ENCODE measurements at regions not wholly inside any gene's neighbourhood (a gene's known extent, or its start where the extent isn't known, plus 50 kb on each side); places are given as distances from the start of the nearest gene placed in this dataset.

DNA sequence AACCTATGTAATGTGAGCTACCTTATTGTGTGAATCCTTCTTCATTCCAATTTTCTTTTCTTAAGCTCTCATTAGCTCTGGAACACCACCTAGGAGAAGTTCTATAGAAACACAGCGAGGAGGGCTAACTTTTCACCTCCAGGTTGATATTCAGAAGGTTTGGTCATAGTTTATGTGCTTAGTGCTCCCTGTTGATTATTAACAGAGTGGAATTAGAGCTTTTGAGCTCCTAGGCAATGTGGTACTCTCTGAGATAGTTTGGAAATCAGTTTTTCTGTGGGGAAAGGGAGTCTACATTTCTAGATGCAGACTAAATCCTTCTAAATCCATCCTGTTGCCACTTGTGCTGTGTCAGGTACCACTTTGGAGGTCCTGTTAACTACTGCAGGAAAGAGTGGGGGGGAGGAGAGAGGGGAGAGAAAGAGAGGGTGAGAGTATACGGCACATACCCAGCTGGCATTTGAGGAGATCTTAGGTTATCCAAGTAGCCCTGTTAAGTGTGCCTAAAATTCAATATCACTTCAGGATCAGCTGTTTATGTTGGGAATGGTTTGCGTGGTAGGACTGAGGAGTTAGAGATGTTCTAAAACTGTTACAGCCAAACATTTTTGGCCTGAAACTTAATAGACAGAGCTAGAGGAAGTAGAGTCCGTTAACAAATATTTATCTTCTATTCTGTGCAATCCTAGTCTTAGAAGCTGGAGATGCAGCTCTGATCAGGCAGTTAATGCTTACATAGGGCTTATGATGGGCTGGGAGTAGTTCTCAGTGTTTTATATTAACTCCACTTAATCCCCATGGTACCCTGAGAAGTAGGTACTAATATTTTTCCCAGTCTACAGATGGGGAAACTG lies 117.5 kb upstream of the PROK2 start:
- Histone ChIP-seq H3K36me3 (replicated peaks; ENCODE audit: insufficient read depth, low read length) (no peaks in the 10 kb centered on the region), H2AFZ (ENCODE audit: low read length) (no peak overlapping the region), H3K9me3 (replicated peaks; ENCODE audit: insufficient read depth, low read length) (no peaks in the 10 kb centered on the region), H3K4me2 (ENCODE audit: low read depth, low read length) (no peak overlapping the region), H3K9me2 (replicated peaks; ENCODE audit: insufficient read depth, low read length) (no peaks in the 10 kb centered on the region), H3K27me3 (replicated peaks; ENCODE audit: insufficient read depth, low read length) (no peaks in the 10 kb centered on the region), H3F3A (ENCODE audit: insufficient read depth, low read length) (no peaks in the 10 kb centered on the region), H3K79me2 (ENCODE audit: low read length) (no peaks in the 10 kb centered on the region), H3K4me1 (ENCODE audit: low read length) (0 out of 2 replicates have a peak, but pooled peaks cover 7% of the 10 kb centered on the region), H3K27ac (ENCODE audit: low read length) (no peak overlapping the region), H3K9ac (ENCODE audit: low read length) (no peak overlapping the region), H4K20me1 (ENCODE audit: insufficient read depth, low read length) (no peaks in the 10 kb centered on the region), H3K4me3 (ENCODE audit: low read length) (no peak overlapping the region)
- TF ChIP-seq EZH2phosphoT487 (IDR thresholded peaks at IDR 0.05; ENCODE audit: low read length) (no peak), EZH2 (optimal IDR thresholded peaks at IDR 0.05; ENCODE audit: low read depth, low read length) (no peak)
- TF ChIP-seq, protein P1, sequence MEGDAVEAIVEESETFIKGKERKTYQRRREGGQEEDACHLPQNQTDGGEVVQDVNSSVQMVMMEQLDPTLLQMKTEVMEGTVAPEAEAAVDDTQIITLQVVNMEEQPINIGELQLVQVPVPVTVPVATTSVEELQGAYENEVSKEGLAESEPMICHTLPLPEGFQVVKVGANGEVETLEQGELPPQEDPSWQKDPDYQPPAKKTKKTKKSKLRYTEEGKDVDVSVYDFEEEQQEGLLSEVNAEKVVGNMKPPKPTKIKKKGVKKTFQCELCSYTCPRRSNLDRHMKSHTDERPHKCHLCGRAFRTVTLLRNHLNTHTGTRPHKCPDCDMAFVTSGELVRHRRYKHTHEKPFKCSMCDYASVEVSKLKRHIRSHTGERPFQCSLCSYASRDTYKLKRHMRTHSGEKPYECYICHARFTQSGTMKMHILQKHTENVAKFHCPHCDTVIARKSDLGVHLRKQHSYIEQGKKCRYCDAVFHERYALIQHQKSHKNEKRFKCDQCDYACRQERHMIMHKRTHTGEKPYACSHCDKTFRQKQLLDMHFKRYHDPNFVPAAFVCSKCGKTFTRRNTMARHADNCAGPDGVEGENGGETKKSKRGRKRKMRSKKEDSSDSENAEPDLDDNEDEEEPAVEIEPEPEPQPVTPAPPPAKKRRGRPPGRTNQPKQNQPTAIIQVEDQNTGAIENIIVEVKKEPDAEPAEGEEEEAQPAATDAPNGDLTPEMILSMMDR (IDR thresholded peaks at IDR 0.05; ENCODE audit: low read length), result no peak
- no peak for DNase-seq

DNA sequence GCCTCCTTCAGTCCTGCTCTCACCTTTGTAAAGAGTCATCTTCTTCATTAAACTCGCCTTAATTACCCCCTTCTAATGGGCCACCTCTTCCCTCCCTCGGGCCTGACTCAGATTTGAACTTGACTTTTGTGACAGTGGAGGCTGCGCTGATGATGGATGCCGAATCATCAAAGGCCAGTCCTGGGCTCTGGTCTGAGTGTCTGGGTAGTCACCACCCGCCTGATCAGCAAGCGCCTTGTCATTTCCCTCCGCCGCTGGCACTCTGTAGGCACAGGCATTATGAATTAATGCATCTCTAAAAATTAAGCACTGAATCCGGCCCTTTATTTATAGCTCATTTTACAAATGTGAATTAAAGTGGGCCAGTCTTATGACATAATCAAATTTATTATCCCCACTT lies 116.7 kb upstream of the PROK2 start:
- Histone ChIP-seq H3K9ac (ENCODE audit: low read length) (no peak overlapping the region), H3K36me3 (replicated peaks; ENCODE audit: insufficient read depth, low read length) (no peaks in the 10 kb centered on the region), H4K20me1 (ENCODE audit: insufficient read depth, low read length) (no peaks in the 10 kb centered on the region), H3K9me2 (replicated peaks; ENCODE audit: insufficient read depth, low read length) (no peaks in the 10 kb centered on the region), H3K4me2 (ENCODE audit: low read depth, low read length) (no peak overlapping the region), H3K4me3 (ENCODE audit: low read length) (no peak overlapping the region), H3K4me1 (ENCODE audit: low read length) (0 out of 2 replicates have a peak, but pooled peaks cover 7% of the 10 kb centered on the region), H3K27ac (ENCODE audit: low read length) (no peak overlapping the region), H2AFZ (ENCODE audit: low read length) (no peak overlapping the region), H3K9me3 (replicated peaks; ENCODE audit: insufficient read depth, low read length) (no peaks in the 10 kb centered on the region), H3K27me3 (replicated peaks; ENCODE audit: insufficient read depth, low read length) (no peaks in the 10 kb centered on the region), H3F3A (ENCODE audit: insufficient read depth, low read length) (no peaks in the 10 kb centered on the region), H3K79me2 (ENCODE audit: low read length) (no peaks in the 10 kb centered on the region)
- DNase-seq, result no peak
- no peak for TF ChIP-seq EZH2 (optimal IDR thresholded peaks at IDR 0.05; ENCODE audit: low read depth, low read length)
- TF ChIP-seq, protein P1 (IDR thresholded peaks at IDR 0.05; ENCODE audit: low read length), result no peak
- no peak for TF ChIP-seq EZH2phosphoT487 (IDR thresholded peaks at IDR 0.05; ENCODE audit: low read length)

DNA sequence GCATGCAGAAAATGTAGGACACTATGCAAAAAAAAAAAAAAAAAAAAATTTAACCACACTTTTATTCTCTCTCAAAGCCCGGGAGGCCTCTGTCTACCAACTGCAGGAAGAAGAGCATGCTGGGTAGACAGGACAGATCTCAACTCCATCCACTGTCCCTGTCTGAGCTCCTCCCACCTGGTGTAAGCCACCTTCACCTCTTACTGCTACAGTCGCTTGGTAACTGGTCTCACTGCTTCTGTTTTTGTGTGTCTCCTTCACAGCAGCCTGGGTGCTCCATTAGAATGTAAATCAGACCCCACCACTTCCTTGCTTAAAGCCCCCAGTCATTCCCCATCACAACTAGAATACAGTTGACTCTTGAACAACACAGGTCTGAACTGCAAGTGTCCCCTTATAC lies 115.1 kb upstream of the PROK2 start:
- Histone ChIP-seq H4K20me1 (ENCODE audit: insufficient read depth, low read length) (no peaks in the 10 kb centered on the region), H3K9me3 (replicated peaks; ENCODE audit: insufficient read depth, low read length) (no peaks in the 10 kb centered on the region), H3K4me3 (ENCODE audit: low read length) (no peak overlapping the region), H3K4me2 (ENCODE audit: low read depth, low read length) (no peak overlapping the region), H3K4me1 (ENCODE audit: low read length) (0 out of 2 replicates have a peak, but pooled peaks cover 2% of the 10 kb centered on the region), H3K27ac (ENCODE audit: low read length) (no peak overlapping the region), H3K9me2 (replicated peaks; ENCODE audit: insufficient read depth, low read length) (no peaks in the 10 kb centered on the region), H3K36me3 (replicated peaks; ENCODE audit: insufficient read depth, low read length) (no peaks in the 10 kb centered on the region), H2AFZ (ENCODE audit: low read length) (no peak overlapping the region), H3F3A (ENCODE audit: insufficient read depth, low read length) (no peaks in the 10 kb centered on the region), H3K9ac (ENCODE audit: low read length) (no peak overlapping the region), H3K27me3 (replicated peaks; ENCODE audit: insufficient read depth, low read length) (no peaks in the 10 kb centered on the region), H3K79me2 (ENCODE audit: low read length) (no peaks in the 10 kb centered on the region)
- DNase-seq, result no peak
- TF ChIP-seq EZH2 (optimal IDR thresholded peaks at IDR 0.05; ENCODE audit: low read depth, low read length) (no peak), EZH2phosphoT487 (IDR thresholded peaks at IDR 0.05; ENCODE audit: low read length) (no peak)
- TF ChIP-seq, protein P1 (IDR thresholded peaks at IDR 0.05; ENCODE audit: low read length), result no peak
